ENCODE measurements at regions not wholly inside any gene's neighbourhood (a gene's known extent, or its start where the extent isn't known, plus 50 kb on each side); places are given as distances from the start of the nearest gene placed in this dataset.

DNA sequence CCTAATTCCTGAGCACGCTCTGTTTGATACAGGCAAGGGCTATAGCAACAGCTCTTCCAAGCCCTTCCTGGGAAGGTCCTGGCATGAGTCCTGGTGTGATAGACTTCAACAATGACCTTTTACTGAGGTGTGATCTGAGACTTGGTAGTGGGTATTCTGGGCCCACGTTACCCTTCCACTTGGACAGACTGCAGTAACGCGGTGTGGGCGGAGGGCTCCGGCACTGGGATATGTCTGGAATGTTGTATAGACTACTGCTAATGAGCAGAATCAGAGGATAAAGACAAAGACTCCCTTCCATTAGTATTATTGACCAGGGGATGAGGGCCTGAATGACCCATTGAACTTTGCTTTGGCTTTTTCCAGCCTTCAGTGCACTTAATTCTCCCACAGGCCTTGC lies 262.3 kb downstream of the RWDD3 start (continued):
- TF ChIP-seq, protein P1, sequence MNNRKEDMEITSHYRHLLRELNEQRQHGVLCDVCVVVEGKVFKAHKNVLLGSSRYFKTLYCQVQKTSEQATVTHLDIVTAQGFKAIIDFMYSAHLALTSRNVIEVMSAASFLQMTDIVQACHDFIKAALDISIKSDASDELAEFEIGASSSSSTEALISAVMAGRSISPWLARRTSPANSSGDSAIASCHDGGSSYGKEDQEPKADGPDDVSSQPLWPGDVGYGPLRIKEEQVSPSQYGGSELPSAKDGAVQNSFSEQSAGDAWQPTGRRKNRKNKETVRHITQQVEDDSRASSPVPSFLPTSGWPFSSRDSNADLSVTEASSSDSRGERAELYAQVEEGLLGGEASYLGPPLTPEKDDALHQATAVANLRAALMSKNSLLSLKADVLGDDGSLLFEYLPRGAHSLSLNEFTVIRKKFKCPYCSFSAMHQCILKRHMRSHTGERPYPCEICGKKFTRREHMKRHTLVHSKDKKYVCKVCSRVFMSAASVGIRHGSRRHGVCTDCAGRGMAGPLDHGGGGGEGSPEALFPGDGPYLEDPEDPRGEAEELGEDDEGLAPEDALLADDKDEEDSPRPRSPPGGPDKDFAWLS (CRISPR knock-in tag; IDR thresholded peaks at IDR 0.05; ENCODE audit: borderline replicate concordance) = no peak
- TF ChIP-seq, protein P2, sequence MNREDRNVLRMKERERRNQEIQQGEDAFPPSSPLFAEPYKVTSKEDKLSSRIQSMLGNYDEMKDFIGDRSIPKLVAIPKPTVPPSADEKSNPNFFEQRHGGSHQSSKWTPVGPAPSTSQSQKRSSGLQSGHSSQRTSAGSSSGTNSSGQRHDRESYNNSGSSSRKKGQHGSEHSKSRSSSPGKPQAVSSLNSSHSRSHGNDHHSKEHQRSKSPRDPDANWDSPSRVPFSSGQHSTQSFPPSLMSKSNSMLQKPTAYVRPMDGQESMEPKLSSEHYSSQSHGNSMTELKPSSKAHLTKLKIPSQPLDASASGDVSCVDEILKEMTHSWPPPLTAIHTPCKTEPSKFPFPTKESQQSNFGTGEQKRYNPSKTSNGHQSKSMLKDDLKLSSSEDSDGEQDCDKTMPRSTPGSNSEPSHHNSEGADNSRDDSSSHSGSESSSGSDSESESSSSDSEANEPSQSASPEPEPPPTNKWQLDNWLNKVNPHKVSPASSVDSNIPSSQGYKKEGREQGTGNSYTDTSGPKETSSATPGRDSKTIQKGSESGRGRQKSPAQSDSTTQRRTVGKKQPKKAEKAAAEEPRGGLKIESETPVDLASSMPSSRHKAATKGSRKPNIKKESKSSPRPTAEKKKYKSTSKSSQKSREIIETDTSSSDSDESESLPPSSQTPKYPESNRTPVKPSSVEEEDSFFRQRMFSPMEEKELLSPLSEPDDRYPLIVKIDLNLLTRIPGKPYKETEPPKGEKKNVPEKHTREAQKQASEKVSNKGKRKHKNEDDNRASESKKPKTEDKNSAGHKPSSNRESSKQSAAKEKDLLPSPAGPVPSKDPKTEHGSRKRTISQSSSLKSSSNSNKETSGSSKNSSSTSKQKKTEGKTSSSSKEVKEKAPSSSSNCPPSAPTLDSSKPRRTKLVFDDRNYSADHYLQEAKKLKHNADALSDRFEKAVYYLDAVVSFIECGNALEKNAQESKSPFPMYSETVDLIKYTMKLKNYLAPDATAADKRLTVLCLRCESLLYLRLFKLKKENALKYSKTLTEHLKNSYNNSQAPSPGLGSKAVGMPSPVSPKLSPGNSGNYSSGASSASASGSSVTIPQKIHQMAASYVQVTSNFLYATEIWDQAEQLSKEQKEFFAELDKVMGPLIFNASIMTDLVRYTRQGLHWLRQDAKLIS (CRISPR knock-in tag; IDR thresholded peaks at IDR 0.05) = no peak
- TF ChIP-seq, protein P3, sequence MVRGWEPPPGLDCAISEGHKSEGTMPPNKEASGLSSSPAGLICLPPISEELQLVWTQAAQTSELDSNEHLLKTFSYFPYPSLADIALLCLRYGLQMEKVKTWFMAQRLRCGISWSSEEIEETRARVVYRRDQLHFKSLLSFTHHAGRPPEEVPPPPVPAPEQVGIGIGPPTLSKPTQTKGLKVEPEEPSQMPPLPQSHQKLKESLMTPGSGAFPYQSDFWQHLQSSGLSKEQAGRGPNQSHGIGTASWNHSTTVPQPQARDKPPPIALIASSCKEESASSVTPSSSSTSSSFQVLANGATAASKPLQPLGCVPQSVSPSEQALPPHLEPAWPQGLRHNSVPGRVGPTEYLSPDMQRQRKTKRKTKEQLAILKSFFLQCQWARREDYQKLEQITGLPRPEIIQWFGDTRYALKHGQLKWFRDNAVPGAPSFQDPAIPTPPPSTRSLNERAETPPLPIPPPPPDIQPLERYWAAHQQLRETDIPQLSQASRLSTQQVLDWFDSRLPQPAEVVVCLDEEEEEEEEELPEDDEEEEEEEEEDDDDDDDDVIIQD (CRISPR knock-in tag; IDR thresholded peaks at IDR 0.05; ENCODE audit: low read depth) = no peak
- TF ChIP-seq, protein P4, sequence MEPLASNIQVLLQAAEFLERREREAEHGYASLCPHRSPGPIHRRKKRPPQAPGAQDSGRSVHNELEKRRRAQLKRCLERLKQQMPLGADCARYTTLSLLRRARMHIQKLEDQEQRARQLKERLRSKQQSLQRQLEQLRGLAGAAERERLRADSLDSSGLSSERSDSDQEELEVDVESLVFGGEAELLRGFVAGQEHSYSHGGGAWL (CRISPR knock-in tag; IDR thresholded peaks at IDR 0.05) = no peak
- no peak for TF ChIP-seq ZNF674 (CRISPR knock-in tag; IDR thresholded peaks at IDR 0.05; ENCODE audit: low read depth)
- TF ChIP-seq PRPF4 (IDR thresholded peaks at IDR 0.05; ENCODE audit: low read depth, low read length, poor library complexity, severe bottlenecking) = no peak
- no peak for TF ChIP-seq ZNF383 (CRISPR knock-in tag; IDR thresholded peaks at IDR 0.05; ENCODE audit: borderline replicate concordance)
- TF ChIP-seq MAFF (IDR thresholded peaks at IDR 0.05; ENCODE audit: low read depth, low read length) = no peak
- no peak for TF ChIP-seq ZBTB7B (CRISPR knock-in tag; IDR thresholded peaks at IDR 0.05)
- no peak for TF ChIP-seq NR3C1 (CRISPR knock-in tag; IDR thresholded peaks at IDR 0.05)
